ENCODE measurements at regions not wholly inside any gene's neighbourhood (a gene's known extent, or its start where the extent isn't known, plus 50 kb on each side); places are given as distances from the start of the nearest gene placed in this dataset.

GRCh38 chr10:130923596-130923995, 387.9 kb downstream of the TCERG1L start:
- no peak overlapping the region for H2BK120ac ChIP-seq (ENCODE audit: low read depth, low read length)
- H3K9me3 ChIP-seq (ENCODE audit: control insufficient read depth, insufficient read depth, low read length) = peaks cover 39% of the 10 kb centered on the region
- H3K9ac ChIP-seq (ENCODE audit: low read depth, low read length) = no peak overlapping the region
- intact Hi-C loops (cut with micrococcal nuclease) = no loop called here
- no peak overlapping the region for H3K4me2 ChIP-seq (ENCODE audit: low read depth, low read length)
- H2AFZ ChIP-seq (replicated peaks; ENCODE audit: low read length, poor library complexity) = no peak overlapping the region
- no peaks in the 10 kb centered on the region for H4K20me1 ChIP-seq (ENCODE audit: insufficient read depth, low read length)
- no peak overlapping the region for H3K4ac ChIP-seq (ENCODE audit: low read depth, low read length)
- no peak overlapping the region for H2AK9ac ChIP-seq (replicated peaks; ENCODE audit: low read depth, low read length, poor library complexity)
- no peak overlapping the region for H4K5ac ChIP-seq (ENCODE audit: low read depth, low read length)
- TF ChIP-seq FOS (IDR thresholded peaks at IDR 0.05; ENCODE audit: low read depth, low read length) (no peak), MAFK (IDR thresholded peaks at IDR 0.05; ENCODE audit: low read depth, low read length) (no peak), CEBPB (IDR thresholded peaks at IDR 0.05; ENCODE audit: low read depth, low read length) (no peak), MXI1 (IDR thresholded peaks at IDR 0.05; ENCODE audit: borderline replicate concordance, low read depth, low read length) (no peak), RCOR1 (IDR thresholded peaks at IDR 0.05; ENCODE audit: insufficient replicate concordance, low read length) (no peak), MAZ (IDR thresholded peaks at IDR 0.05; ENCODE audit: borderline replicate concordance, low read depth, low read length) (no peak), RAD21 (IDR thresholded peaks at IDR 0.05; ENCODE audit: low read length) (no peak), NFE2L2 (IDR thresholded peaks at IDR 0.05; ENCODE audit: low read depth, low read length) (no peak)
- TF ChIP-seq, protein P1, sequence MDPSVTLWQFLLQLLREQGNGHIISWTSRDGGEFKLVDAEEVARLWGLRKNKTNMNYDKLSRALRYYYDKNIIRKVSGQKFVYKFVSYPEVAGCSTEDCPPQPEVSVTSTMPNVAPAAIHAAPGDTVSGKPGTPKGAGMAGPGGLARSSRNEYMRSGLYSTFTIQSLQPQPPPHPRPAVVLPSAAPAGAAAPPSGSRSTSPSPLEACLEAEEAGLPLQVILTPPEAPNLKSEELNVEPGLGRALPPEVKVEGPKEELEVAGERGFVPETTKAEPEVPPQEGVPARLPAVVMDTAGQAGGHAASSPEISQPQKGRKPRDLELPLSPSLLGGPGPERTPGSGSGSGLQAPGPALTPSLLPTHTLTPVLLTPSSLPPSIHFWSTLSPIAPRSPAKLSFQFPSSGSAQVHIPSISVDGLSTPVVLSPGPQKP (IDR thresholded peaks at IDR 0.05; ENCODE audit: borderline replicate concordance, low read depth, low read length) = no peak
- TF ChIP-seq, protein P2, sequence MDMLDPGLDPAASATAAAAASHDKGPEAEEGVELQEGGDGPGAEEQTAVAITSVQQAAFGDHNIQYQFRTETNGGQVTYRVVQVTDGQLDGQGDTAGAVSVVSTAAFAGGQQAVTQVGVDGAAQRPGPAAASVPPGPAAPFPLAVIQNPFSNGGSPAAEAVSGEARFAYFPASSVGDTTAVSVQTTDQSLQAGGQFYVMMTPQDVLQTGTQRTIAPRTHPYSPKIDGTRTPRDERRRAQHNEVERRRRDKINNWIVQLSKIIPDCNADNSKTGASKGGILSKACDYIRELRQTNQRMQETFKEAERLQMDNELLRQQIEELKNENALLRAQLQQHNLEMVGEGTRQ (IDR thresholded peaks at IDR 0.05; ENCODE audit: low read depth, low read length) = no peak
- TF ChIP-seq, protein P3, sequence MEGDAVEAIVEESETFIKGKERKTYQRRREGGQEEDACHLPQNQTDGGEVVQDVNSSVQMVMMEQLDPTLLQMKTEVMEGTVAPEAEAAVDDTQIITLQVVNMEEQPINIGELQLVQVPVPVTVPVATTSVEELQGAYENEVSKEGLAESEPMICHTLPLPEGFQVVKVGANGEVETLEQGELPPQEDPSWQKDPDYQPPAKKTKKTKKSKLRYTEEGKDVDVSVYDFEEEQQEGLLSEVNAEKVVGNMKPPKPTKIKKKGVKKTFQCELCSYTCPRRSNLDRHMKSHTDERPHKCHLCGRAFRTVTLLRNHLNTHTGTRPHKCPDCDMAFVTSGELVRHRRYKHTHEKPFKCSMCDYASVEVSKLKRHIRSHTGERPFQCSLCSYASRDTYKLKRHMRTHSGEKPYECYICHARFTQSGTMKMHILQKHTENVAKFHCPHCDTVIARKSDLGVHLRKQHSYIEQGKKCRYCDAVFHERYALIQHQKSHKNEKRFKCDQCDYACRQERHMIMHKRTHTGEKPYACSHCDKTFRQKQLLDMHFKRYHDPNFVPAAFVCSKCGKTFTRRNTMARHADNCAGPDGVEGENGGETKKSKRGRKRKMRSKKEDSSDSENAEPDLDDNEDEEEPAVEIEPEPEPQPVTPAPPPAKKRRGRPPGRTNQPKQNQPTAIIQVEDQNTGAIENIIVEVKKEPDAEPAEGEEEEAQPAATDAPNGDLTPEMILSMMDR (conservative IDR thresholded peaks at IDR 0.05; ENCODE audit: low read depth, low read length) = no peak
- dilution Hi-C loops (cut with HindIII; ENCODE audit: low sequenced_read_pairs, unreplicated experiment) = no loop called here
- DNase-seq (no peak), ATAC-seq (ENCODE audit: low read depth) (no peak)
- no peak overlapping the region for H3K27ac ChIP-seq (ENCODE audit: insufficient read depth, low read length)
- H2BK15ac ChIP-seq (ENCODE audit: low read depth, low read length) = no peak overlapping the region
- BruUV-seq (replicated peaks) = no TSS peak
- CTCF ChIA-PET = no interaction called here
- no peaks in the 10 kb centered on the region for H3K9me1 ChIP-seq (ENCODE audit: insufficient read depth, low read length)
- H2BK5ac ChIP-seq (ENCODE audit: low read depth, low read length, poor library complexity, severe bottlenecking) = no peak overlapping the region
- H3K4me1 ChIP-seq (ENCODE audit: control insufficient read depth, insufficient read depth, low read length) = no peaks in the 10 kb centered on the region
- H4K91ac ChIP-seq (ENCODE audit: insufficient read depth, low read depth, low read length) = no peak overlapping the region
- no CpG with 5 or more reads among the region's 5 CpGs for WGBS, 2 experiments (ENCODE audit: extremely low coverage in 2 of 2, insufficient read length in 1 of 2)
- H3K56ac ChIP-seq (ENCODE audit: extremely low read depth, insufficient read depth, low read length) = no peak overlapping the region
- no peak overlapping the region for H2BK20ac ChIP-seq (ENCODE audit: low read depth, low read length)
- H3K14ac ChIP-seq (replicated peaks; ENCODE audit: low read depth, low read length) = no peak overlapping the region
- no peak overlapping the region for H3K23ac ChIP-seq (ENCODE audit: low read depth, low read length)
- no peak overlapping the region for H2AK5ac ChIP-seq (ENCODE audit: low read depth, low read length)
- POLR2A ChIA-PET (ENCODE audit: unreplicated experiment) = no interaction called here
- H3K27me3 ChIP-seq (ENCODE audit: control insufficient read depth, insufficient read depth, low read length) = no peaks in the 10 kb centered on the region
- no peak overlapping the region for H3K18ac ChIP-seq (ENCODE audit: low read depth, low read length)
- H3K36me3 ChIP-seq (ENCODE audit: control insufficient read depth, insufficient read depth, low read length) = no peaks in the 10 kb centered on the region
- H3K79me1 ChIP-seq (ENCODE audit: low read depth in 1 of 2, low read length in 2 of 2) = no peaks in the 10 kb centered on the region
- in situ Hi-C loops (cut with MboI; ENCODE audit: low sequenced_read_pairs) = no loop called here
- no peak overlapping the region for H3K4me3 ChIP-seq (ENCODE audit: insufficient read depth, low read depth, low read length)
- H4K8ac ChIP-seq (ENCODE audit: low read depth in 2 of 2, low read length in 2 of 2) = no peak overlapping the region
